GM10266 (cell line): ENCODE measurements at regions not wholly inside any gene's neighbourhood (a gene's known extent, or its start where the extent isn't known, plus 50 kb on each side); places are given as distances from the start of the nearest gene placed in this dataset.
"Not testable (repeated sequence)": the region's sequence is repeated elsewhere in the genome, so short reads cannot be mapped to it uniquely, and the experiment has no call there.

Source experiments
- DNase-seq: peaks from one replicate; pipeline ENCODE4 v3.0.0; 2012; ENCODE audit errors: extremely low spot score
- CTCF ChIP-seq: IDR thresholded peaks from 2 replicates; pipeline ENCODE4 v1.5.1; 2012; ENCODE audit warnings: mild to moderate bottlenecking, low read depth; ENCODE audit not compliant: control insufficient read depth, insufficient read depth; ENCODE audit errors: missing control alignments

- no peak for TF ChIP-seq CTCF
- no peak for DNase-seq
Observed at GRCh38 chr12:90679674-90680073, 275.3 kb downstream of the CCER1 start.

- no peak for TF ChIP-seq CTCF
- DNase-seq = no peak
Observed at GRCh38 chr12:90677552-90677951, 277.4 kb downstream of the CCER1 start.

GRCh38 chr12:90677055-90677454, 277.9 kb downstream of the CCER1 start:
- no peak for TF ChIP-seq CTCF
- no peak for DNase-seq

- DNase-seq = no peak
- no peak for TF ChIP-seq CTCF
Observed at GRCh38 chr12:90675106-90675505, 279.9 kb downstream of the CCER1 start.

GRCh38 chr12:90672081-90672480, 282.9 kb downstream of the CCER1 start:
- no peak for TF ChIP-seq CTCF
- DNase-seq = no peak

GRCh38 chr12:90663949-90664348, 291.0 kb downstream of the CCER1 start:
- DNase-seq = not testable (repeated sequence)

GRCh38 chr12:90659060-90659459, 295.9 kb downstream of the CCER1 start:
- no peak for DNase-seq

More at GRCh38 chr12:90659060-90659459, 295.9 kb downstream of the CCER1 start:
- no peak for TF ChIP-seq CTCF
